B cell (primary cell): ENCODE measurements at regions not wholly inside any gene's neighbourhood (a gene's known extent, or its start where the extent isn't known, plus 50 kb on each side); places are given as distances from the start of the nearest gene placed in this dataset.

ENCODE experiments used
- CTCF ChIP-seq: fragments of 200-600 bp; IDR thresholded peaks from one replicate; pipeline ENCODE4 v1.8.0; 2022; ENCODE audit warnings: antibody characterized with exemption, mild to moderate bottlenecking
- EZH2 ChIP-seq: IDR thresholded peaks from 2 replicates; pipeline ENCODE4 v1.6.1; 2012; ENCODE audit warnings: borderline replicate concordance, low read depth, mild to moderate bottlenecking, moderate library complexity, low read length; ENCODE audit not compliant: insufficient read depth, poor library complexity, severe bottlenecking

- TF ChIP-seq CTCF, result no peak
- no peak for TF ChIP-seq EZH2
Observed at GRCh38 chr12:85713373-85713772, 122.8 kb downstream of the RASSF9 start.
